ENCODE measurements at regions not wholly inside any gene's neighbourhood (a gene's known extent, or its start where the extent isn't known, plus 50 kb on each side); places are given as distances from the start of the nearest gene placed in this dataset.
"Not testable (repeated sequence)": the region's sequence is repeated elsewhere in the genome, so short reads cannot be mapped to it uniquely, and the experiment has no call there.

DNA sequence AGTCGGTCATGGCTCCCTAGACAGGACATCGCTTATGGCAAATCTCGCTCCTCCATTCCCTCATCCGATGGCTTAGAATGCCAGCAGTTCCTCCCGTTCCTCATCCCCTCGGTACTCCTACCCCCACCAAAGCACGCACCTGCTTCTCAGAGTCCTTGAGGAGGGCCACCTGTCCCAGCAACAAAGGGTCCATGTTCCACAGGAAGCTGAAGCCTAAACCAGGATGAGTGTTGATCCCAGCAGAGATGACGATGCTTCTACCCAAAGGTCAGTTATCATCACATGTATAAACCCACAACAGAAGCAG, 111.2 kb downstream of the THBS2 start:
- no peak for DNase-seq

DNA sequence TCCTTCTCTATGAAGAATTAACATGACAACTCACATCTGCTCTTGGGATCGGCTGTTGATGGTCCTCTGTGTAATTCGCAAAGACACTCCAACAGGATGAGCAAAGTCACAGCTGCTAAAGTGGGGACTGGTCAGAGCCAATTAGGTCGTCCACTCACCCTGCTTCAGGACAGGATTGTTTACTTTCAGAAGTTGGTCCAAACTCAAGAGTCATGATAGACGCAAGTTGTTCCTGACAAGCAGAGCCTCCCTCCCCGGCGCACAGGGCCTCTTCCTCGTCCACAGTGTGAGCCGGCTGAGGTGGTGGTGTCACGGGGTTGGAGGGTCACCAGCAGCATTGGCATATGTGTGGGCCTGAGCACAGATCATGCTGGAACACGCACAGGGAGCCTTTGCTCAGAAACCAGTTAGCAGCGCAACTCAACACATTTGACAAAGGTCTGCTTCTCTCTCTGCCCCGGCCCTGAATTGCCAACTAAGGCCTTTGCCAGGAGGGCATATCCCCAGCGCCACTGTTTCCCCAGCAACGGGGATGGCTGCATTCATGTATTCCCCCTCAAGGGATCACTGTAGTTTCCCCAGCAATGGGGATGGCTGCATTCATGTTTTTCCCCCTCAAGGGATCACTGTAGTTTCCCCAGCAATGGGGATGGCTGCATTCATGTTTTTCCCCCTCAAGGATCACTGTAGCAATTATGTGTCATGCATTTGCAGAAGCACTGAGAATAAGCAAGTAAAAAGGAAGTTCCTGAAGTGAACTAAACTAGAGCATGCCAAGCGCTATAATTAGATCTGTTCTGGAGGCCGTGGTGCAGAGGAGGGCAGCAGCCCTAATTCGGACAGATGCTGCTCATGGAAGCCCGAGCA, 111.7 kb downstream of the THBS2 start:
- no peak for DNase-seq

DNA sequence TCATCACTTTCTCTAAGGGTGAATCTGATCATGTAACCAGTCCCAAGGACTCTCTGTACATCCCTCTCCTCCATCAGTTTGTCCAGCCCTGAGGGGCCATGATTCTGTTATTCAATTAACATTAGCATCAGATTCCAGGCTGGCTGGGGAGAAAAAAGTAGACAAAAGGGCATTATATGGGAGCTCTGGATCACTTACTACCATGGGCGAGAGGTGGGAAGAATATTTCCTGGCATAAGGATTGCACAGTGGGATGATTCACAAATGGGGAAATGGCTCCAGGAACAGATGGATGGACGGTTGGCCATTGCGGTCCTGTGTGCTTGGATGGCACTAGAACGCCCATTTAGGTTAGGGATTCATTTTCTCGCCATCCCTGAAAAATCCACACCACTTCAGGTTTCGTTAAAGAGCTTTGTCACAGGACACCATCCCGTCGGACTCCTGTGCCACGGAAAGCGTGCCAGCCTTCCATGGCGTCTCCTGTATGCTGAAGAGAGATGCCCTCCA, 112.6 kb downstream of the THBS2 start:
- DNase-seq, result no peak

DNA sequence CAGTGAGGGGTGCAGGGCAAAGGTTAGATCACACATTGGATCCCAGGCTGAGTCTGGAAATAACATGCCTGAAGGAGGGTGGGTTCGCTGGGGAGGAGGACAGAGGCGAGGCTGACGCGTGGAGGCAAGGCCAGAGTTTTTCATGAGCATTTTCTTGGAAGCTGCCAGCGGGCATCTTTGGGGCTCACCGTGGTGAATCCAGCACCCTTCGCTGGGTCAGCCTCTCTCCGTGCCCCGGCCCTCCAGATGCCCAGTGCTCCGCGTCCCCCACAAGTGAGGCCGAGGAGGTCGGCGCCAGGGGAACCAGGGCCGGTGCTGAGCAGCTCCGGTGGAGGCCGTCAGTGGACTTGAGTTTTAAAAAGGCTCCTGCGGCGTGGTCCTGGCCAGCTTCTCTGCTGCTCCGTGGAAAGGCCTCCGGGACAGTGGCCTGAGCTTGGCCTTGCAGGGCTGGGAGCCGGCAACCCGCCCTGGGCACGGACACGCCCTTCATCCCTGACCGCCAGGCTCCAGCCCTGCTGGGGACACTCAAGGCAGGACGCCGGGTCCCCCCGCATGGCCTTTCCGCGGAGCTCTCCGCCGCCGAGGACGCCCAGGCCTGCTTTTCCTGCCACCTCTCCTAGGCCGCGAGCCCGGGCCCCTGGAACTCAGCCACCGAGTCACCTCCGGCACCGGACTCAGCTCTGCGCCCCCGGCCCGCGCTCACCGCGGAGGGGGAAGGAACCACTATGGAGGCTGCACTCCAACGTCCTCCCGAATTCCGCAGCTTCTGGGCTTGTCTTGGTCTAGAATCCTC, 114.3 kb downstream of the THBS2 start:
- no peak for DNase-seq

DNA sequence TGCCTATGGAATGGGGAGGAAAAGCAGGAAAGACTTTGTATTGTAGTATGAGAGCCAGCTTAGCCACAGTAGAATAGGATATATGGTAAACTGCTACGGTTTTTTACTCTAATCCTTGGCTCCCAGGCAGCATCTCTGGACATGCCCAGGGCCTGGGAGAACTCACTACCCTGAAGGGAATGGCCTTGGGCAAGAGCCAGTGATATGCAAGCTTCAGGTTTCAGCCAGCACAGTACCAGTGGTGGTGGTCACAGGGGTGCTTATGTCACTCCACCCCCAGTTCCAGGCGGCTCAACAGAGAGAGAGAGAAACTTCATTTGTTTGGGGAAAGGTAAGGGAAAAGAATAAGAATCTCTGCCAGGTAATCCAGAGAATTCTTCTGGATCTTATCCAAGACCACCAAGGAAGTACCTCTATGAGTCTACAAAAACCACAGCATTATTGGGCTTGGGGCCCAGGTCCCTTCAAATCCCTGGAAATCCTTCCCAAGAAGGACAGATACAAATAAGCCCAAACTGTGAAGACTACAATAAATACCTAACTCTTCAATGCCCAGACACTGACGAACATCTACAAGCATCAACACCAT, 121.2 kb downstream of the THBS2 start:
- DNase-seq, result no peak

DNA sequence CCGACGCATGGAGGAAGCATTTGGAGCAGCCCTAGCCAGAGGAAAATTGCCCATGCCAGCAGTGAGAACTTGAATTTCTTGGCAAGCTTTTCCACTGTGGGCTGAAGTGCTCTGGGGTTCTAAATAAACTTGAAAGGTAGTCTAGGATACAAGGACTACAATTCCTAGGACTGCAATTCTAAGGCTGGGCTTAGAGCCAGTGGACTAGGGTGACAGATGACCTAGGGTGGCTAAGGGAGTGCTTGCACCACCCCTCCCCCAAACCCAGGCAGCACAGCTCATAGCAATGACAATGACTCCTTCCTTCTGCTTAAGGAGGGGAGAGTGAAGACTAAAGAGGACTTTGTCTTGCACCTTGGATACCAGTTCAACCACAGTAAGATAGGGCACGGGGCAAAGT, 122.3 kb downstream of the THBS2 start:
- DNase-seq, result no peak

DNA sequence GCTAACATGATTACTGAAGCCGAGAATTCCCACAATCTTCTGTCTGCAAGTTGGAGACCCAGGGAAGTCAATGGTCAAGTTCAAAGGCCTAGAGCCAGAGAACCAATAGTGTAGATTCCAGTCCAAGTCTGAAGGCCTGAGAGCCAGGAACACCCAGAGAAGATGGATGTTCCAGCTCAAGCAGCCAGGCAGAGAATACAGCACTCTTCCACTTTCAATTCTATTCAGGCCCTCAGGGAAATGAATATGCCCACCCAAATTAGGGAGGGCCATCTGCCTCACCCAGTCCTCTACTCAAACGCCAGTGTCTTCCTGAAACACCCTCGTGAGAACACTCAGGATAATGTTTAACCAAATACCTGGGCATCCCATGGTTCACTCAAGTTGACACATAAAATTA, 123.5 kb downstream of the THBS2 start:
- no peak for DNase-seq

DNA sequence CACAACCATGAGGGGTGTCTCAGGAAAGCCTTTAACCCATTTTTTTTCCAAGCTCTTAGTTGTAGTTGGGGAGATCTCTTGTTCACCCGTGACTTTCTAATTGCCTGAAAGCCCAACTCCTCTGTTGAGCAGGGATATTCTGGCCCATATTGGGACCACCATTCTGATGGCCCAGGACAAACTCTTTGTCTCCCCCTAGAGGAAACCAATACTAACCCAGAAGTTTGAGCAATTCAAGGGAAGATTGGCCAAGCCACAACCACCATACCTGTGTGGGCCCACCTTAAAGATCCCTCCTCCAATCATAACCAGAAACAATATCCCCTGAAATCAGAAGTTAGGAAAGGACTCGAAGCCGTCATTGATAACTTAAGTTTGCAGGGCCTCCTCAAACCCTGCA, 132.6 kb downstream of the THBS2 start:
- no peak for DNase-seq

DNA sequence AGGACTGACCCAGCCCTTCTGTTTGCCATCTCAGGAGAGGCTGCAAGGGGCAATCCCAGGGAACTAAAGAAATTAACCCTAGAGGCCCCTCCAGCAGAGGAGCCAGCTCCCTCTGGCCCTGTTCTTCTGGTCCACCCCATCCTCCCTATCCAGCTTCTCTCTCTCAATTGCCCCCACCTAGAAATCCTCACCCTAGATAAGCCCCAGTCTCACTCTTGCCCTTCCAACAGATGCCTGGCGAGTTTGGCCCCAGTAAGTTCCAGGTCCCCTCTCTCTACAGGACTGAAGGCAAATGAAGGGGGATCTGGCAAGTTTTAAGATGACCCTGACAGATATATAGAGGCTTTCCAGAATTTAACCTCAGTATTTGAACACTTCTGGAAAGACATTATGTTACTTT, 134.0 kb downstream of the THBS2 start:
- DNase-seq, result no peak

DNA sequence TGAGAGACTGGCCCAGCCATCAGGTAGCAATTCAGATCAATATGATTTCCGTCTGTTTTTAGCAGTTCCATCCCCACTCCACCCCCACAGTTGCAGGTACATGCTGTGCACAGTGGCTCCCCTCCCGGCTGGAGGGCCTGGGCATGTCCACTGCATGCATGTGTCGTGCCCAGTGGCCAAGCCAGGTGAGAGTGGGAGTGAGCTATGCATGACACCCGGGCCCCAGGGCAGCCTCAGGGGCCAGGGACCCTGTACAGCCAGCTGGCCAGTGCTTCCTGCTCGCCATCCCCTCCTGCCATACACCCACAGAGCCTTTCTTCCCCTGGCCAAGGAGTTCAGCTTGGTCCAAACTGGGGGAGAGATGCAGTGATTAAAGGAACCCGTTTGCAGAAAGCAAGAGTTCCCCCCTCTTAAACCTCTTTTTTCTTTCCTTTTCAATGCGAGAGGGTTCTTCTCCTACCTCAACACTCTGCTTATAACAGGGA, 135.3 kb downstream of the THBS2 start:
- DNase-seq, result no peak

DNA sequence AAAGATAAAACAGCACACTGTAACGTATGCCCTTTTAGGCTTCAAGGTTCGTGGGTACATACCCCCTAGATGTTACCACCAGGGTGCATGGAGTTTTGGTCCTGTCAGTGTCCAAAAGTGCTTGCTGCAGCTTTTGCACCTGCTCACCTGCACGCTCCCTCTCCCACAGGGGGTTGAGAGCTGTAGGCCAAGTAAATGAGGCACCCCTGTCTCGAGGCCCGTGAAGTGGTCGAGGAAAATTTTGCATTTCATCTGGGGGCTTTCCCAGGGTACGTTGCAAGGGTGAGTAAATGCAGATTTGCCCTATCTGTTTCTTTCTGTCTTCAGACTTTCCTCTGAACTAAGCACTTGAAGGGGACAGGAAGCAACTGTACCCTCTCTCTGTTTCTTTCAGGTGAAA, 136.0 kb downstream of the THBS2 start:
- no peak for DNase-seq

DNA sequence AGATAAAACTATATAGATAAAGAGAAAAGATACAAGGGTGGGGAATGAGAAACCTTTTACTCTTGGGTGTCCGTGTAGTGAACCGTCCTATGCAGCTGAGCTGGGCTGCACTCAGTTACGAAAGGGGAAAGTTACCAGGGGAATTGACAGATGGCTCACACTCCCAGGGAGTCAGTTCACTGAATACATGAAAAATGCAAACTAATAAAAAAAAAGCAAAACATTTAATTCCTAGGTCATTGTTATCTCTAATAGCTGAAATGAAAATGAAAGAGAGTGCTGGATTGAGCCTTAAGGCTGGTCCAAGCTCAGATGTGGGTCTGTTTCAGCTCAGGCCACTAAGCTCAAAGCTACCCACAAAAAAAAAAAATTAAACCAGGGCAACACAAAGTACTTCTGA, 138.0 kb downstream of the THBS2 start:
- DNase-seq, result no peak

DNA sequence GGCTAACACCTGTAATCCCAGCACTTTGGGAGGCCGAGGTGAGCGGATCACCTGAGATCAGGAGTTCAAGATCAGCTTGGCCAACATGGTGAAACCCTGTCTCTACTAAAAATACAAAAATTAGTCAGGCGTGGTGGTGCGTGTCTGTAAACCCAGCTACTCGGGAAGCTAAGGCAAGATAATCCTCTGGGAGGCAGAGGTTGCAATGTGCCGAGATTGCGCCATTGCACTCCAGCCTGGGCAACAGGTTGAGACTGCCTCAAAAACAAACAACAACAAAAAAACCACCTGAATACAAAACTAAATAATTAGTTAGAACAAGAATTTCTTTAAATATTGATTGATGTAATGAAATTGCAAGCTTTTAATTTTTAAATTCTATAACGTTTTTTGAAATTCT, 139.0 kb downstream of the THBS2 start:
- not testable (repeated sequence) for DNase-seq

DNA sequence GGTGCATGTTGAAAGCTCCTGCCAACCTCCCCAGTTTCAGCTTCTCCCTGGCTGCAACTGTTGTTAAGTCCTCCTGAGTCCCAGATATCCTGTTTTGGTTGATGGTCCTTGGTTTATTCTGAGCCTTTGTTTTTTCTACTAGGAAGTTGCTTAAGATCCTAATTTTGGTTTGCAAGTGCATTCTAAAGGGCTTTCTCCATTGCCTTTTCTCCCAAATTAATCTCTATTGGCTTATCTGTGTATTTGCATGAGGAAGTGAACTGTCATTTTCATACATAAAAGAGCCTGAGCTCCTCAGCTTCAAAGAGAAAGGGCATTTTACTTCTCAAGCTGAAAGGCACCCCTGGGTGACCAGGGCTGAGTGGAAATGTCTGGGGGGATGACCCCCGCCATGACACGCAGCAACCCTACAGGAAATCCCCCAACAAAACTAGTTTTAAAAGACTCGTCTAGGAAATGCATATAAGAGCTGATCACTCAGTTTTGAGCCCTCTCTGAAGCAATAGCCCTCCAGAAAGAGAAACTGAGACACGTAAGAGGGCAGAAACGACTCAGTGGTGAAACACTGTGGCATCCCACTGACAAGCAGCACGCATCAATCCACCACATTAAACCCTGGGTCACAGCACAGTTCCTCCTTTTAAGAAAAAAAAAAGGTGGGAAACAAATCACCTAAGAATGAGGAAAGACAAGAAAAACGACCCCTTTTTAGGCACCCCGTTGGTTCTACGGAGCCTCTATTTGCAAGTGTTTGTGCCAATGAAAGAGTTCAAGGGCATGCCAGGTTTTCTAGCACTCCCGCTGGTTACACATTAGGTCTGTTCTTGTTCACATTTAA, 140.9 kb downstream of the THBS2 start:
- no peak for DNase-seq

DNA sequence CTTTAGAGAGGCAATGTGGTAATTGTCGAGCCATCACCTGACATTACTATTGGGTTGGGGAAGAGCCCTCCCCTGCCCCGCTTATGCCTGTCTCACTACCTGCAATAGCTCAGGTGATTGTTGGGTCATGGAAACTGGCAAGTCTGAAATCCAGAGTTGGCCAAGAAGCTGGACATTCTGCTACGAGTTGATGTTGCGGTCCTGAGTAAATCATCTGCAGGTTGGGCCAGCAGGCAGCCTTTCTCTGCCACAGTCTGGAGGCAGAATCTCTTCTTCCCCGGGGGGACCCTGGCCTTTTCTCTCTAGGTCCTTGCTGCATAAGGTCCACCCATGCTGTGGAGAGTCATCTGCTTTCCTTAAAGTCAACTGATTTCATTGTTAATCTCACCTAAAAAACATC, 142.4 kb downstream of the THBS2 start:
- no peak for DNase-seq

DNA sequence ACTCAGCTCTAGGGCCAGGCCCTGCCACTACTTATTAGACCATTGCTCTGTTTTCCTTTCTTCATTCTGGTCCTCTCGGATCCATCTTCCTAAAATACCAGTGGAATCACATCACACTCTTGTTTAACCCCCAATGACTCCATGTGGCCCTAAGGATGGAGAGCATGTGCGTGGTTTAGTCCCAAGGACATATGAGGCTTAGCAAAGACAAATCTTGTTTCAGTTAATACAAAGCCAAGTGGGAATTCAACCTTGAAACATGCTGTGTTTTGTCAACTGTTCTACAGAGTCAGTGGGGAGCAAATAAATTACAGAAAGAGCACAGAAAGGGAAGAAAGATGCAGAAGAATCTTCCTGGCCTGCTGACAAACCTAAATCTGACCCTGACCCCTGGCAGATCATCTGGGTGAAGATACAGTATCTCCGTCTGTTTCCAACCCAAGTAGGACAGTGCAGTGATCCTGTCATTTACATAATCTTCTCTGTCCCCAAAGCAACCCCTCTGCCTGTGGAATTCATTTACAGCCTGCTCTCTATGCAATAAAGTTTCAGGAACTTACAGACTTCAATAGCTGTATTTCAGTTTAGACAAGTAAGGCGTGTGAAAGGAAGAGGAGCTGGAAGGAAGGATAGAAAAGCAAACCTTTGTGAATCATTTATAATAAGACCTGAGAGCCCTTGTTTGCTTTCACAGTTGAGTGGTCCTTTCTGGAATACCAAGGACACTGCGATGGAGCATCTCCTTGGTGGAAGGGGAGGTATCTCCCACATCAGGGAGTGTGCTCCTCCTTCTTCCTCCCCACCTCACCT, 144.0 kb downstream of the THBS2 start:
- no peak for DNase-seq

DNA sequence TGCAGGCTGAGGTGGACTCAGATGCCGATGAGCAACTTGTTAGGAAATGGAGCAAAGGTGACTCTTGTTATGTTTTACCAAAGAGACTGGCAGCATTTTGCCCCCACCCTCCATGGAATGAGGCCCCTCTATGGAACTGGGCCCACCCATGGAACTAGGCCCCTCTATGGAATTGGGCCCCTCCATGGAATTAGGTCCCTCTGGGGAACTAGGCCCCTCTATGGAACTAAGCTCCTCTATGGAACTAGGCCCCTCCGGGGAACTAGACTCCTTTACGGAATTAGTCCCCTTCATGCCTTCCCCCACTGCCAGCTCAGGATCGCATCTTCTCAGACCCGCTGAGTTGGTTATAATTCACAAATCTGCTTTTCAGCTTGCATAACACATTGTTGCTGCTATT, 144.9 kb downstream of the THBS2 start:
- DNase-seq, result no peak

DNA sequence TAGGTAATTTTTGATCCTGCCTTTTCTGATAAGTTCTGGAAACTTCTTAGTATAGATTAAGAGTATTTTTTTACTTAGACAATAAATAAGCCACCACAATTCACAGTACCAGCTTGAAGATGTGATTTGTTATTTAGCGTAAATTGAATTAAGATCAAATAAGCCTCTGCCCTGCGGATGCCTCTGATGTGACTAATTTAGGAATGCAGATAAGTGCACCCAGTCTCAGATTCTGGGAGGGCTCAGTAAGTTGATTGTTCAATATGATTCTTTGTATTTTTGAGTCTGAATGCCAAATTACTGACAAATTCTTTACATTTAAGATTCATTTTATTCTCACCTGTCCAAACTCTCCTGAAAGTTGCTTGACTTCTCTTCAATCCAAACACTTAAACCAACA, 147.5 kb downstream of the THBS2 start:
- no peak for DNase-seq

DNA sequence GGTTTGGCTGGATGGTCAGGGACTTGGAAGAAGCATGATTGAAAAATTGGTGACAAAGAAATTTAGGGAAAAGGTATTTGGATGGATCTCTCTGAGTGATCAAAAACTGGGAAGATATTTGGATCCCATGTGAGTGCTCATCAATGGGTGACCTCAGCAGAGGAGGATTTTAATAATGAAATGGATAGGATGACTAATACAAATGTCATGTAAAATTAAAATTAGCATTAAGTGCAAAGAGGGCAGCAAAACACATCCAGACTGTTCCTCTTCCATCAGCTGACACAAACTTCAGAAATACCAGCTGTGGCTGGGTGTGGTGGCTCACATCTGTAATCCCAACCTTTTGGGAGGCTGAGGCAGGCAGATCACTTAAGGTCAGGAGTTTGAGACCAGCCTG, 151.7 kb downstream of the THBS2 start:
- DNase-seq, result no peak

DNA sequence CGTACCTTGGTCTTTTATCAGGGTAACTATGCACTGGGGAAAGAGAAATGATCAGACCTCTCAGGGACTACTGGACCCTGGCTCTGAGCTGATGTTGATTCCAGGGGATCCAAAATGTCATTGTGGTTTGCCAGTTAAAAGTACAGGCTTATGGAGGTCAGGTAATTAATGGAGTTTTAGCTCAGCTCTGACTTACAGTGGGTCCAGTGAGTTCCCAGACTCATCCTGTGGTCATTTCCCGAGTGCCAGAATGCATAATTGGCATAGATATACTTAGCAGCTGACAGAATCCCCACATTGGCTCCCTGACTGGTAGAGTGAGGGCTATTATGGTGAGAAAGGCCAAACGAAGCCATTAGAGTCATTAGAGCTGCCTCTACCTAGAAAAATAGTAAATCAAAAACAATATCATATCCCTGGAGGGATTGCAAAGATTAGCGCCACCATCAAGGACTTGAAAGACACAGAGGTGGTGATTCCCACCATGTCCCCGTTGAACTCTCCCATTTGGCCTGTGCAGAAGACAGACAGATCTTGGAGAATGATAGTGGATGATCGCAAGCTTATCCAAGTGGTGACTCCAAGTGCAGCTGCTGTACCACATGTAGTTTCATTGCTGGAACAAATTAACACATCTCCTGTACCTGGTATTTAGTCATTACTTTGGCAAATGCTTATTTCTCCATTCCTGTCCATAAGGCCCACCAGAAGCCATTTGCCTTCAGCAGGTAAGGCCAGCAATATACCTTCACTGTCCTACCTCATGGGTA, 152.4 kb downstream of the THBS2 start:
- DNase-seq, result no peak
